HepG2 (cell line): ENCODE measurements at regions not wholly inside any gene's neighbourhood (a gene's known extent, or its start where the extent isn't known, plus 50 kb on each side); places are given as distances from the start of the nearest gene placed in this dataset.

Experiments used
- ATAC-seq: fragments of 200-7000 bp; cut with Tn5 transposase; 3 replicates; pipeline ENCODE4 v1.9.1; 2020; ENCODE audit warnings: mild to moderate bottlenecking, moderate library complexity
- BruUV-seq: library from RNA; stranded (reverse); fragments of 400-500 nt; replicated peaks from 2 replicates; lab custom pipeline; 2021; lab: Mats Ljungman, UMichigan
- CTCF ChIA-PET: fragments of 300-600 bp; formaldehyde crosslinking; extraction: SDS; loops from one replicate; lab custom pipeline; 2021; ENCODE audit warnings: low total read pairs, inconsistent platforms, low intra/inter-chr PET ratio; lab: Yijun Ruan, JAX
- POLR2A ChIA-PET: fragments of 350-600 bp; sonication (Branson Sonifier 250); formaldehyde crosslinking; loops from one replicate; lab custom pipeline; 2020; ENCODE audit warnings: antibody characterized with exemption, inconsistent platforms; lab: Yijun Ruan, JAX
- DNase-seq: peaks from one replicate; pipeline ENCODE4 v3.0.0-alpha.2; 2015; ENCODE audit warnings: low spot score
- FAIRE-seq: peaks from 3 replicates; lab custom pipeline; 2011; peaks lifted over from hg19 to GRCh38; lab: Jason Lieb, UNC
- H2AFZ ChIP-seq: one replicate; pipeline ENCODE4 v1.6.1; 2011; ENCODE audit warnings: low read length, inconsistent platforms
- H3K27ac ChIP-seq: fragments of 300-600 bp; 3 replicates; pipeline ENCODE4 v1.8.0; 2011; ENCODE audit warnings: mixed run types, mild to moderate bottlenecking, mixed read lengths, low read length, inconsistent platforms; ENCODE audit not compliant: insufficient read depth; ENCODE audit errors: extremely low read length
- H3K27me3 ChIP-seq, 2 experiments: fragments of 200-600 bp in 1 of 2; 2 replicates in 1 of 2; 3 replicates in 1 of 2; pipeline versions ENCODE4 v1.6.0 to v1.8.0; 2011; ENCODE audit warnings: low read length in 2 of 2, mild to moderate bottlenecking in 2 of 2, moderate library complexity in 2 of 2, inconsistent platforms in 1 of 2; ENCODE audit not compliant: insufficient read depth in 2 of 2, control insufficient read depth in 1 of 2
- H3K36me3 ChIP-seq, 2 experiments: fragments of 200-600 bp in 1 of 2; replicated peaks in 1 of 2; 2 replicates in 1 of 2; 3 replicates in 1 of 2; pipeline versions ENCODE4 v1.5.1 to v1.8.0; 2011; ENCODE audit warnings: low read length in 2 of 2, inconsistent platforms in 1 of 2; ENCODE audit not compliant: insufficient read depth in 2 of 2, control insufficient read depth in 1 of 2
- H3K4me1 ChIP-seq: 2 replicates; pipeline ENCODE4 v1.5.1; 2012; ENCODE audit warnings: low read length, inconsistent platforms; ENCODE audit not compliant: insufficient read depth
- H3K4me2 ChIP-seq: 2 replicates; pipeline ENCODE4 v1.6.0; 2011; ENCODE audit warnings: low read depth, low read length, inconsistent platforms
- H3K4me3 ChIP-seq, 3 experiments: fragments of 200-600 bp in 1 of 3; sonication (generic), shearing (Covaris generic) in 1 of 3; replicated peaks in 1 of 3; 2 replicates each; pipeline ENCODE4 v1.5.1; 2011 to 2016; ENCODE audit warnings: low read length in 3 of 3, inconsistent platforms in 2 of 3, low read depth in 2 of 3, mild to moderate bottlenecking in 2 of 3, control low read depth in 1 of 3, mixed read lengths in 1 of 3; ENCODE audit not compliant: insufficient read depth in 1 of 3
- H3K79me2 ChIP-seq: one replicate; pipeline ENCODE4 v1.6.1; 2011; ENCODE audit warnings: low read length, inconsistent platforms; ENCODE audit not compliant: insufficient read depth
- H3K9ac ChIP-seq: 2 replicates; pipeline ENCODE4 v1.6.0; 2011; ENCODE audit warnings: mild to moderate bottlenecking, low read depth, low read length, inconsistent platforms; ENCODE audit not compliant: insufficient read depth
- H3K9me3 ChIP-seq: 2 replicates; pipeline ENCODE4 v1.5.1; 2012; ENCODE audit warnings: mild to moderate bottlenecking, low read length
- H4K20me1 ChIP-seq: 2 replicates; pipeline ENCODE4 v1.6.0; 2011; ENCODE audit warnings: inconsistent platforms, mild to moderate bottlenecking, low read length, moderate library complexity; ENCODE audit not compliant: insufficient read depth
- BORCS8-MEF2B ChIP-seq: sonication (generic); formaldehyde crosslinking; IDR thresholded peaks from 2 replicates; pipeline ENCODE4 v1.8.0; 2022; ENCODE audit warnings: mild to moderate bottlenecking, missing genetic modification reagents
- HNRNPK ChIP-seq: fragments of 200-400 bp; formaldehyde crosslinking; IDR thresholded peaks from 2 replicates; pipeline ENCODE4 v1.6.1; 2018; ENCODE audit warnings: low read length, low read depth, moderate library complexity, mild to moderate bottlenecking; ENCODE audit not compliant: poor library complexity, severe bottlenecking
- SMARCE1 ChIP-seq: fragments of 450-650 bp; IDR thresholded peaks from 2 replicates; pipeline ENCODE4 v1.6.1; 2017; ENCODE audit warnings: borderline replicate concordance
- SOX6 ChIP-seq, 2 experiments: fragments of 450-650 bp in 1 of 2; sonication (generic) in 1 of 2; formaldehyde crosslinking in 1 of 2; IDR thresholded peaks; 2 replicates each; pipeline versions ENCODE4 v1.4.0 to v1.6.1; 2017 to 2020; ENCODE audit warnings: antibody characterized with exemption in 1 of 2, mild to moderate bottlenecking in 1 of 2, missing genetic modification reagents in 1 of 2
- WGBS: methylation state at CpG from one replicate; pipeline ENCODE4 v1.1.6; 2017; ENCODE audit warnings: low lambda C conversion rate; 5-methylcytosine and 5-hydroxymethylcytosine counted together
- in situ Hi-C: cut with HindIII; loops from 2 replicates; pipeline ENCODE4 v1.10.0; 2017; ENCODE audit warnings: low pct_unique_long_range_greater_than_20kb; ENCODE audit not compliant: extremely low pct_ligation_motif_present
- intact Hi-C: fragments of 100-400 bp; cut with micrococcal nuclease; formaldehyde crosslinking; loops from one replicate; pipeline ENCODE4 v1.10.0; 2022; ENCODE audit not compliant: unreplicated experiment
- TF ChIP-seq, protein P1 (sequence below): sonication (generic); formaldehyde crosslinking; IDR thresholded peaks from 2 replicates; pipeline ENCODE4 v1.9.0; 2021; ENCODE audit warnings: missing genetic modification reagents, borderline replicate concordance

DNA sequence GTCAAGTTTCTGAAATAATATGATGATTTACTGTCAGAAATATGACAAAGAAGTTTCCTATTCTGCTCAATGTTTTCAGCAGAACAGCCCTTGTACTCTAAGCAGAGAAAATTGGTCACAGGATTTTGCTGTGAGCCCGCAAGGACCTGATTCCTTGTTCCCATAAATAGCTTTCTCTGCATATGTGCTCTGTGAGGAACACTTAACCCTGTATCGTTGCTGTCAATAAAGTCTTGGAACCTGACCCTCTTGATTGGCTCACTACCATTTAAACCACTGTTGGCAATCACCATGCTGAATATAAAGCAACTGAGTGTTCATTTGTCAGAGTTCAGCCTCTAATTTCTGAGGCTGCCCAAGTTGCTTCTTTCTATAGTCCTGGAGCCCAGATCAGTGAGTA is 158.2 kb upstream of the NOCT start (continued):
- TF ChIP-seq SOX6 (IDR thresholded peaks at IDR 0.05) (no peak), SOX6 (CRISPR knock-in tag; IDR thresholded peaks at IDR 0.05) (no peak), HNRNPK (no peak)

DNA sequence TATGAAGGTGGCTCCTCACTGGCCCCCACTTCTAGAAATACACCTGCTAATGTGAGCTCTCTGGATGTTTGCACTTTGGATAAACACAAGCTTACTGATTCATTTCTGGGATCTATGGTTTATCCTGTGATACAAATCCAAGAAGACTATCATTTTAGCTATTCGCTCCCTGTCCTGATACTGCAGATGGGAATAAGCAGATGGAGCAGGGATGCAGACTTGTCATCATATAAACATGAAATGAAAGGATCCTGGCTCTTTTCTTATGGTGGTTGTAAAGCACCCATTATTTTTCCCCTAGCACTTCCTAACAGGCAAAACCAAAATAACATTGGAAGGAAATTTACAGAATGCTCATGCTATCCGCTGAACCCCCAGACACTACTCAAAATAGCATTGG is 162.9 kb upstream of the NOCT start:
- CTCF ChIA-PET, result no interaction called here
- Histone ChIP-seq H3K79me2 (no peaks in the 10 kb centered on the region), H4K20me1 (no peaks in the 10 kb centered on the region), H3K27me3 (no peaks in the 10 kb centered on the region), H3K9ac (no peak overlapping the region), H3K9me3 (no peaks in the 10 kb centered on the region), H3K4me3 (no peak overlapping the region), H3K27ac (no peak overlapping the region), H2AFZ (no peak overlapping the region), H3K4me2 (no peak overlapping the region), H3K4me1 (no peaks in the 10 kb centered on the region), H3K36me3 (no peaks in the 10 kb centered on the region)
- TF ChIP-seq SMARCE1 (no peak), BORCS8-MEF2B (CRISPR knock-in tag) (no peak)
- TF ChIP-seq, protein P1, sequence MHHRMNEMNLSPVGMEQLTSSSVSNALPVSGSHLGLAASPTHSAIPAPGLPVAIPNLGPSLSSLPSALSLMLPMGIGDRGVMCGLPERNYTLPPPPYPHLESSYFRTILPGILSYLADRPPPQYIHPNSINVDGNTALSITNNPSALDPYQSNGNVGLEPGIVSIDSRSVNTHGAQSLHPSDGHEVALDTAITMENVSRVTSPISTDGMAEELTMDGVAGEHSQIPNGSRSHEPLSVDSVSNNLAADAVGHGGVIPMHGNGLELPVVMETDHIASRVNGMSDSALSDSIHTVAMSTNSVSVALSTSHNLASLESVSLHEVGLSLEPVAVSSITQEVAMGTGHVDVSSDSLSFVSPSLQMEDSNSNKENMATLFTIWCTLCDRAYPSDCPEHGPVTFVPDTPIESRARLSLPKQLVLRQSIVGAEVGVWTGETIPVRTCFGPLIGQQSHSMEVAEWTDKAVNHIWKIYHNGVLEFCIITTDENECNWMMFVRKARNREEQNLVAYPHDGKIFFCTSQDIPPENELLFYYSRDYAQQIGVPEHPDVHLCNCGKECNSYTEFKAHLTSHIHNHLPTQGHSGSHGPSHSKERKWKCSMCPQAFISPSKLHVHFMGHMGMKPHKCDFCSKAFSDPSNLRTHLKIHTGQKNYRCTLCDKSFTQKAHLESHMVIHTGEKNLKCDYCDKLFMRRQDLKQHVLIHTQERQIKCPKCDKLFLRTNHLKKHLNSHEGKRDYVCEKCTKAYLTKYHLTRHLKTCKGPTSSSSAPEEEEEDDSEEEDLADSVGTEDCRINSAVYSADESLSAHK, result no peak
- intact Hi-C loops, result no loop called here
- ATAC-seq (no peak), FAIRE-seq (no peak), DNase-seq (no peak)
- in situ Hi-C loops, result no loop called here
- POLR2A ChIA-PET, result no interaction called here
- 86% methylated on average over 2 of the region's 2 CpGs for WGBS
- no TSS peak for BruUV-seq
